A549 (cell line): ENCODE measurements at regions not wholly inside any gene's neighbourhood (a gene's known extent, or its start where the extent isn't known, plus 50 kb on each side); places are given as distances from the start of the nearest gene placed in this dataset.

Experiments used
- ATAC-seq, 2 experiments: fragments of 200-7000 bp in 1 of 2; fragments of >200 bp in 1 of 2; cut with Nextera tagmentation in 1 of 2; cut with Tn5 transposase in 1 of 2; 3 replicates each; pipeline versions ENCODE4 v1.8.0 to v1.9.1; 2018 to 2020; ENCODE audit warnings: mild to moderate bottlenecking in 1 of 2, moderate library complexity in 1 of 2
- CTCF ChIA-PET: fragments of 300-600 bp; sonication (Branson Sonifier 250); formaldehyde crosslinking; extraction: SDS; loops from one replicate; lab custom pipeline; 2021; ENCODE audit warnings: antibody characterized with exemption, inconsistent platforms; lab: Yijun Ruan, JAX
- POLR2A ChIA-PET: fragments of 350-600 bp; formaldehyde crosslinking; extraction: SDS; loops from one replicate; lab custom pipeline; 2021; ENCODE audit warnings: antibody characterized with exemption, inconsistent platforms; lab: Yijun Ruan, JAX
- DNase-seq, 2 experiments: peaks; one replicate each; pipeline versions ENCODE4 v3.0.0 to v3.0.0-alpha.2; 2011 to 2016; ENCODE audit warnings: low read depth in 1 of 2, low spot score in 1 of 2
- FAIRE-seq: peaks from 2 replicates; lab custom pipeline; 2011; peaks lifted over from hg19 to GRCh38; lab: Jason Lieb, UNC
- H3K27ac ChIP-seq, 2 experiments: fragments of >200 bp; sonication (Bioruptor Twin); formaldehyde crosslinking; 3 replicates each; pipeline ENCODE4 v1.5.1; 2016 to 2017
- H3K4me1 ChIP-seq: fragments of >200 bp; sonication (Bioruptor Twin); formaldehyde crosslinking; 3 replicates; pipeline ENCODE4 v1.6.1; 2016
- H3K4me2 ChIP-seq: fragments of >200 bp; sonication (Bioruptor Twin); formaldehyde crosslinking; 3 replicates; pipeline ENCODE4 v1.6.1; 2016
- H3K4me3 ChIP-seq: fragments of >200 bp; sonication (Bioruptor Twin); formaldehyde crosslinking; 3 replicates; pipeline ENCODE4 v1.5.1; 2016
- H3K9me3 ChIP-seq: fragments of >200 bp; sonication (Bioruptor Twin); formaldehyde crosslinking; 3 replicates; pipeline ENCODE4 v1.6.1; 2016
- CBX8 ChIP-seq: fragments of 200-600 bp; sonication (generic); IDR thresholded peaks from 2 replicates; pipeline ENCODE4 v1.6.1; 2016
- CHD2 ChIP-seq: fragments of 150-350 bp; IDR thresholded peaks from 2 replicates; pipeline ENCODE4 v1.6.1; 2014; ENCODE audit warnings: low read length; ENCODE audit not compliant: partially characterized antibody
- CTCF ChIP-seq: fragments of >200 bp; sonication (Bioruptor Twin); formaldehyde crosslinking; IDR thresholded peaks from 3 replicates; pipeline ENCODE4 v1.5.1; 2016
- EHMT2 ChIP-seq: fragments of 200-600 bp; sonication (generic); IDR thresholded peaks from 2 replicates; pipeline ENCODE4 v1.6.1; 2016; ENCODE audit warnings: antibody characterized with exemption, low read depth, mild to moderate bottlenecking, moderate library complexity
- FOSB ChIP-seq: fragments of 250-450 bp; sonication (Bioruptor Pico); IDR thresholded peaks from 2 replicates; pipeline ENCODE4 v1.5.0; 2020; ENCODE audit warnings: mild to moderate bottlenecking, moderate library complexity
- GATA3 ChIP-seq: IDR thresholded peaks from 2 replicates; pipeline ENCODE4 v1.6.1; 2012; ENCODE audit warnings: borderline replicate concordance
- JUN ChIP-seq, 2 experiments: fragments of >200 bp; sonication (Bioruptor Twin); formaldehyde crosslinking; IDR thresholded peaks; 2 replicates in 1 of 2; 3 replicates in 1 of 2; pipeline ENCODE4 v1.6.1; 2016 to 2017
- KDM1A ChIP-seq: fragments of 200-600 bp; sonication (generic); IDR thresholded peaks from 2 replicates; pipeline ENCODE4 v1.6.1; 2016; ENCODE audit warnings: low read depth, mild to moderate bottlenecking
- MAFK ChIP-seq: fragments of 450-650 bp; IDR thresholded peaks from 2 replicates; pipeline ENCODE4 v1.6.1; 2014; ENCODE audit not compliant: partially characterized antibody
- MAZ ChIP-seq: fragments of 150-350 bp; IDR thresholded peaks from 2 replicates; pipeline ENCODE4 v1.6.1; 2014; ENCODE audit warnings: antibody characterized with exemption, low read depth, low read length, borderline replicate concordance
- MYC ChIP-seq: IDR thresholded peaks from 2 replicates; pipeline ENCODE4 v1.6.1; 2012; ENCODE audit warnings: mild to moderate bottlenecking, inconsistent platforms, low read length, improper control_type of control experiment, borderline replicate concordance
- NFE2L2 ChIP-seq: fragments of 150-350 bp; conservative IDR thresholded peaks from 2 replicates; pipeline ENCODE4 v1.6.1; 2014; ENCODE audit warnings: low read length
- NR3C1 ChIP-seq: fragments of >200 bp; sonication (Bioruptor Twin); formaldehyde crosslinking; IDR thresholded peaks from 3 replicates; pipeline ENCODE4 v1.6.1; 2017
- PHF8 ChIP-seq: fragments of 200-600 bp; sonication (generic); IDR thresholded peaks from 2 replicates; pipeline ENCODE4 v1.6.1; 2016; ENCODE audit warnings: low read depth, mild to moderate bottlenecking, antibody characterized with exemption, moderate library complexity, borderline replicate concordance
- POLR2AphosphoS2 ChIP-seq: conservative IDR thresholded peaks from 2 replicates; pipeline ENCODE4 v1.6.1; 2012; ENCODE audit warnings: low read length, improper control_type of control experiment, inconsistent platforms
- RARB ChIP-seq: fragments of 250-450 bp; sonication (Bioruptor Pico); IDR thresholded peaks from 2 replicates; pipeline ENCODE4 v1.8.0; 2021; ENCODE audit warnings: mild to moderate bottlenecking, moderate library complexity
- SREBF2 ChIP-seq: fragments of 450-650 bp; IDR thresholded peaks from 2 replicates; pipeline ENCODE4 v1.6.1; 2014; ENCODE audit warnings: mild to moderate bottlenecking, moderate library complexity
- ZC3H11A ChIP-seq: fragments of 450-650 bp; IDR thresholded peaks from 2 replicates; pipeline ENCODE4 v1.6.1; 2014; ENCODE audit warnings: antibody characterized with exemption, mild to moderate bottlenecking
- ZFP36 ChIP-seq: fragments of 450-650 bp; IDR thresholded peaks from 2 replicates; pipeline ENCODE4 v1.6.1; 2014; ENCODE audit warnings: borderline replicate concordance; ENCODE audit not compliant: partially characterized antibody
- WGBS: methylation state at CpG from one replicate; pipeline ENCODE4 v1.1.6; 2017; ENCODE audit errors: missing lambda C conversion rate; 5-methylcytosine and 5-hydroxymethylcytosine counted together

GRCh38 chr14:97407701-97408407, 610.7 kb downstream of the VRK1 start:
- FAIRE-seq (no peak), ATAC-seq (peak; percentile 45 to 71; a peak in 5 of 6 replicates), DNase-seq (peak in 1 of 2 experiments; percentile 17)
- Histone ChIP-seq H3K9me3 (no peaks in the 10 kb centered on the region), H3K4me3 (no peak overlapping the region), H3K4me2 (peak overlapping the region; percentile 33; the same call in 2 of the 3 replicates), H3K4me1 (peaks cover 7% of the 10 kb centered on the region; the same call in 1 of the 3 replicates), H3K27ac (no peak overlapping the region)
- ChIA-PET POLR2A (no interaction called here), CTCF (no interaction called here)
- WGBS, result 7% methylated on average over 17 of the region's 17 CpGs
- TF ChIP-seq KDM1A (no peak), GATA3 (no peak), CHD2 (no peak)

GRCh38 chr14:97408503-97408902, 611.3 kb downstream of the VRK1 start:
- ChIA-PET POLR2A (no interaction called here), CTCF (interaction anchor here (0.7 kb wide), 1 partner anchor 1753 kb away, joined by 3 read pairs; no protein-coding TSS in a partner anchor)
- H3K9me3 ChIP-seq, result no peaks in the 10 kb centered on the region
- H3K4me3 ChIP-seq, result no peak overlapping the region
- no peak for FAIRE-seq
- DNase-seq, result no peak
- H3K4me1 ChIP-seq, result peaks cover 7% of the 10 kb centered on the region; the same call in 1 of the 3 replicates
- no peak overlapping the region for H3K27ac ChIP-seq
- no peak for ATAC-seq
- TF ChIP-seq NFE2L2 (no peak), EHMT2 (no peak)
- TF ChIP-seq, all 56 proteins: peak for 0
- WGBS, result 60% methylated on average over 2 of the region's 2 CpGs
- H3K4me2 ChIP-seq, result no peak overlapping the region; the same call in 2 of the 3 replicates

- FAIRE-seq, result no peak
- no peak overlapping the region for H3K4me2 ChIP-seq
- TF ChIP-seq NR3C1, result no peak
- TF ChIP-seq FOSB (CRISPR knock-in tag), result no peak
- no peak for TF ChIP-seq CHD2
- TF ChIP-seq ZFP36, result no peak
- TF ChIP-seq CTCF, result no peak
- TF ChIP-seq PHF8, result no peak
- TF ChIP-seq CBX8, result no peak
- TF ChIP-seq MAFK, result no peak
- no peak for TF ChIP-seq POLR2AphosphoS2
- no peak for TF ChIP-seq JUN (IDR thresholded peaks at IDR 0.05)
- TF ChIP-seq ZC3H11A, result no peak
- TF ChIP-seq SREBF2, result no peak
- no peak for TF ChIP-seq MYC
- TF ChIP-seq MAZ, result no peak
- no peak for TF ChIP-seq RARB (CRISPR knock-in tag)
- TF ChIP-seq KDM1A, result no peak
- TF ChIP-seq, all 56 proteins: peak for 0
- 43% methylated on average over 21 of the region's 21 CpGs for WGBS
- CTCF ChIA-PET, result interaction anchor here (0.7 kb wide), 1 partner anchor 1753 kb away, joined by 3 read pairs; no protein-coding TSS in a partner anchor
- no peak overlapping the region for H3K27ac ChIP-seq
- H3K4me1 ChIP-seq, result peaks cover 7% of the 10 kb centered on the region; the same call in 1 of the 3 replicates
- no peak overlapping the region for H3K4me3 ChIP-seq
- ATAC-seq (no peak), DNase-seq (no peak)
- POLR2A ChIA-PET, result no interaction called here
- no peaks in the 10 kb centered on the region for H3K9me3 ChIP-seq
These were observed 612.0 kb downstream of the VRK1 start for GRCh38 chr14:97408937-97409815.
